ENCODE measurements at regions not wholly inside any gene's neighbourhood (a gene's known extent, or its start where the extent isn't known, plus 50 kb on each side); places are given as distances from the start of the nearest gene placed in this dataset.

DNA sequence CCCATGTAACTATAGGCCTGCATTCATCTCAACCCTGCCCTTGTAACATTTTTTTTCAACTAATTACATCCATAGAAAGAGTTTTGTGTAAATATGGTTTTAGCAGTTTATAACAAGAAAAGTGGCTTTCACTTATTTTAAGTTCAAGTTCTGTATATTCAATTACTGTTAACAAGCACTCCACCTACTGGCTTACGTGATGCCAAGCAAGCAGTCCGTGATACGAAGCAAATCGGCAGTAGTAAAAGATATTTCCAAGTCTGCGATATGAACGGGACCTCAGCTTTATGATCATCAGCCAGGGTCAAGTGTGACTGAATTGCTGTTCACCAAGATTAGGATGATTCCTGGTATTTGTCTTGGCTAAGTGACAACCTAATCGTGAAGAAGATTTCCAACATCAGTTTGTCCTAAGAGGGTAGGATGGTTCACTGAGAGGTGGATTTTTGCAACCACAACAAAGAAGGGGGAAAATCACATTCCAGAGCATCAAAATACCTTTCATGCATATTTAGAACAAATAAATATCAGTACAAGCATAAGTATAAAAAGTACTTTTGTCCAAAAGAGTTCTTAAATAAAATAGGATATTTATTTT lies 456.2 kb downstream of the FOXG1 start:
- TF ChIP-seq, protein P1, sequence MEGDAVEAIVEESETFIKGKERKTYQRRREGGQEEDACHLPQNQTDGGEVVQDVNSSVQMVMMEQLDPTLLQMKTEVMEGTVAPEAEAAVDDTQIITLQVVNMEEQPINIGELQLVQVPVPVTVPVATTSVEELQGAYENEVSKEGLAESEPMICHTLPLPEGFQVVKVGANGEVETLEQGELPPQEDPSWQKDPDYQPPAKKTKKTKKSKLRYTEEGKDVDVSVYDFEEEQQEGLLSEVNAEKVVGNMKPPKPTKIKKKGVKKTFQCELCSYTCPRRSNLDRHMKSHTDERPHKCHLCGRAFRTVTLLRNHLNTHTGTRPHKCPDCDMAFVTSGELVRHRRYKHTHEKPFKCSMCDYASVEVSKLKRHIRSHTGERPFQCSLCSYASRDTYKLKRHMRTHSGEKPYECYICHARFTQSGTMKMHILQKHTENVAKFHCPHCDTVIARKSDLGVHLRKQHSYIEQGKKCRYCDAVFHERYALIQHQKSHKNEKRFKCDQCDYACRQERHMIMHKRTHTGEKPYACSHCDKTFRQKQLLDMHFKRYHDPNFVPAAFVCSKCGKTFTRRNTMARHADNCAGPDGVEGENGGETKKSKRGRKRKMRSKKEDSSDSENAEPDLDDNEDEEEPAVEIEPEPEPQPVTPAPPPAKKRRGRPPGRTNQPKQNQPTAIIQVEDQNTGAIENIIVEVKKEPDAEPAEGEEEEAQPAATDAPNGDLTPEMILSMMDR (IDR thresholded peaks at IDR 0.05; ENCODE audit: insufficient read depth, low read depth, low read length, missing control alignments): peak; percentile 68
- peak; percentile 50 for DNase-seq (ENCODE audit: low read depth)
- no peak overlapping the region for H3K4me3 ChIP-seq (ENCODE audit: low read length)

DNA sequence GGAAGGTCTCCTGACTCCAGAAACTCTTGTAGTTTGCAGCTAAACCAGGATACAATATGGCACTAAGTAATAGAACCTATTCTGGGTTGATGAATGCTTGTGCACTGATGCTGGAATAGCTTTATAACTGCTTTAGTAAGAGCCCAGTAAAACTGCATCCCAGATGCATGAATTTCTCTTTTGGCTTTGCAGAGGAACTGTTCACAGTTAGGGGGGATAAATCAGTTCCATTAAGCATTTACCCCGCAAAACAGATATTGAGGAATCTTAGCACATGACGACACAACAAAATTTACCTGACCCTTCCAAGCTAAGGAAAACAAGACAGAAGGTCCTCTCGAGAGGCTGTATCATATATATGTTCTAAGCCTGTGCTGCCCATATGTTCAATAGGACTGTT lies 457.4 kb downstream of the FOXG1 start:
- no peak for DNase-seq (ENCODE audit: low read depth)
- H3K4me3 ChIP-seq (ENCODE audit: low read length): no peak overlapping the region
- TF ChIP-seq, protein P1 (IDR thresholded peaks at IDR 0.05; ENCODE audit: insufficient read depth, low read depth, low read length, missing control alignments): no peak

DNA sequence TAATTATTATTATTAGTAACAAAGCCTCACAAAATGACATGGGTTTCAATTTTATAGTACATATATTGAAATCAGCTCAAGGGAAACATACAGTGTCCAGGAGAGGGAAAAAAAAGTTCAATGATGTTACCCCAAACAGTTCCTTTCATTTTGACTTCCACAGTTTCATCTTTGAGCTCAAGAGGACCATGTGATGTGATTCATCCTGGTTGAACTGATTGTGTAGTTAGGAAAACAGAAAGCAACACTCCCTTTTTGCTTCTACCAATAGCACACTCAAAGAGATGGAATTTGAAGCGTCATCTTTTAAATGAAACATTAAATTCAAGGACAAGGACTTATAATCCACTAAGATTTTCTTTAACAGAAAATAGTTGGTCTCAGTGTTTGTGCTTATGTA lies 461.0 kb downstream of the FOXG1 start:
- TF ChIP-seq, protein P1 (IDR thresholded peaks at IDR 0.05; ENCODE audit: insufficient read depth, low read depth, low read length, missing control alignments): no peak
- H3K4me3 ChIP-seq (ENCODE audit: low read length): no peak overlapping the region
- peak; percentile 22 for DNase-seq (ENCODE audit: low read depth)

GRCh38 chr14:29232153-29232552 lies 465.6 kb downstream of the FOXG1 start:
- no peak overlapping the region for H3K4me3 ChIP-seq (ENCODE audit: low read length)
- DNase-seq (ENCODE audit: low read depth): no peak
- TF ChIP-seq, protein P1 (IDR thresholded peaks at IDR 0.05; ENCODE audit: insufficient read depth, low read depth, low read length, missing control alignments): no peak

- DNase-seq (ENCODE audit: low read depth): no peak
- TF ChIP-seq, protein P1 (IDR thresholded peaks at IDR 0.05; ENCODE audit: insufficient read depth, low read depth, low read length, missing control alignments): no peak
- H3K4me3 ChIP-seq (ENCODE audit: low read length): no peak overlapping the region
Observed at GRCh38 chr14:29232711-29233110, 466.1 kb downstream of the FOXG1 start.

DNA sequence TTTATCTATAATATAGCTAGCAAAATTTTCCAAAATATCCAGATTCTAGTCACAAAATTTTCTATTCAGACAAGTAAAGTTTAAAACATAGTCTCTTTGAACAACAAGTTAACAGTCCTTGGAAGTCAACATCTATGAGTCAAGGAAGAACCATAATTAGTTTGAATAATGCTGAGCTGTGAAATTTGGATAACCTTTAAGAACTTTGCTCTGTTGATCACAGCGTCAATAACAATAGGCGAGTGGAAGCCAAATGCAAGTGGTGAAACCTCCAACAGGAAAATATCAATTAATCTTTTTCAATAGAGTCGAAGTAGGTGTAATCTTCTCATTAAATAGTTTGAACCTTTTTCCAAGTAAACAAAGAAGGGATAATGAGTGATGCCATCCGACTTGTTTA lies 466.6 kb downstream of the FOXG1 start:
- no peak for DNase-seq (ENCODE audit: low read depth)
- no peak overlapping the region for H3K4me3 ChIP-seq (ENCODE audit: low read length)
- TF ChIP-seq, protein P1 (IDR thresholded peaks at IDR 0.05; ENCODE audit: insufficient read depth, low read depth, low read length, missing control alignments): no peak

GRCh38 chr14:29235991-29236390 lies 469.4 kb downstream of the FOXG1 start:
- DNase-seq (ENCODE audit: low read depth): no peak
- no peak overlapping the region for H3K4me3 ChIP-seq (ENCODE audit: low read length)
- TF ChIP-seq, protein P1 (IDR thresholded peaks at IDR 0.05; ENCODE audit: insufficient read depth, low read depth, low read length, missing control alignments): no peak
